GM13977 (cell line): ENCODE measurements at regions not wholly inside any gene's neighbourhood (a gene's known extent, or its start where the extent isn't known, plus 50 kb on each side); places are given as distances from the start of the nearest gene placed in this dataset.

Source experiments
- DNase-seq: peaks from one replicate; pipeline ENCODE4 v3.0.0; 2012; ENCODE audit warnings: low spot score
- CTCF ChIP-seq: IDR thresholded peaks from 2 replicates; pipeline ENCODE4 v1.5.1; 2012; ENCODE audit warnings: mild to moderate bottlenecking, control low read depth; ENCODE audit not compliant: insufficient read depth; ENCODE audit errors: extremely low read depth, missing control alignments
- in situ Hi-C: fragments of 300-500 bp; cut with MboI; formaldehyde crosslinking; loops from one replicate; pipeline ENCODE4 v1.12.0; 2022; ENCODE audit warnings: low sequenced_read_pairs, low pct_unique_long_range_greater_than_20kb, mixed read lengths, inconsistent platforms; ENCODE audit not compliant: unreplicated experiment

DNA sequence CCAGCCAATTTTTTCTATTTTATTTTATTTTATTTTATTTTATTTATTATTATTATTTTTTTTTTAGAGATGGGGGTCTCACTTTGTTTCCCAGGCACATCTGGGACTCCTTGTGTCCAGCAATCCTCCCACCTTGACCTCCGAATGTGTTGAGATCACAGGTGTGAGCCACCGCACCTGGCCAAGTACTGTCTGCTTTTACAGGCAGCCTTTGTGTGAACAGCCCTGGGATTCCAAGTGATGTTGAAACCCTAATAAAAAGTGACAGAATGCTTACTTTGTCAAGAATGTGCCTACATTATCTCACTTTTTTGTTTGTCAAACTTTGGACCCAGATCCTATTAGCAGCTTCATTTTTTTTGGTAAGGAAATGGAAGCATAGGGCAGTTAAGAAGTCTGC lies 220.1 kb upstream of the EDNRB start:
- in situ Hi-C loops = no loop called here
- no peak for DNase-seq
- TF ChIP-seq CTCF = no peak

DNA sequence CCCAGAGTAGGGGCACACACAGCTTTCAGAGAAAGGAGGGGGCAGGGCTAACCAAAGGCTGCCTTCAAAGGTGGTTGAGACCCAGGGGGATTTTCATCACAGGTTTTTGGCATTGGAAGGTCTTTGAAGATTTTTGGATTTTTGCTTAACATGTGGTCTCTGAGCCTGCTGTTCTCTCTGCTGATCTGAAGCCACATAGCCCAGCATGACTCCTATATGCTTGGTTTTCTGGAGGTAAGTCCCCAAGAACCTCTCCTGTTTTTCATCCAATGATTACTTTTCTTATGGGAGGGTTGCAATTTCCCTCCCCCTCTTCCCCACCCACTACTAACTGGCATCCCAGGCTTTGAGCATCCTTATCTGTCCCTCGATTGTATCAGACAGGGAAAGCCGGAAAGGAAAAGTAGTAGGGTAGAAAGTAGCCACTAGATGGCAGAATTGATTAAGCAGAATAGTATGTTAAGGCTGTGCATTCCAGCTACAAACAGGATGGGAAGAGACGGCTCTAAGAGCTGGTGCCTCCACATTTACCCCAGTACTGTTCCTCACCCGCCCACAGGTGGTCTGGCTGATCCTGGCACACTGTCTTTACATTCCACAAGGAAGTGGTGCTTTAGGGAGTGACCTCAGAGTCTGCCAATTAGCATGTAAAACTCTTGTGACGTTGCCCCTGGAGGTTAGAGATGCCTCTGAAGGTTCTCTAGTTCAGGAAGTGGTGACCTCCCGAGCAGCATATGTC lies 218.9 kb upstream of the EDNRB start:
- in situ Hi-C loops = no loop called here
- DNase-seq = peak; percentile 28
- TF ChIP-seq CTCF = peak; percentile 70

GRCh38 chr13:78136966-78137365 lies 218.3 kb upstream of the EDNRB start:
- in situ Hi-C loops = no loop called here
- DNase-seq = no peak
- no peak for TF ChIP-seq CTCF

DNA sequence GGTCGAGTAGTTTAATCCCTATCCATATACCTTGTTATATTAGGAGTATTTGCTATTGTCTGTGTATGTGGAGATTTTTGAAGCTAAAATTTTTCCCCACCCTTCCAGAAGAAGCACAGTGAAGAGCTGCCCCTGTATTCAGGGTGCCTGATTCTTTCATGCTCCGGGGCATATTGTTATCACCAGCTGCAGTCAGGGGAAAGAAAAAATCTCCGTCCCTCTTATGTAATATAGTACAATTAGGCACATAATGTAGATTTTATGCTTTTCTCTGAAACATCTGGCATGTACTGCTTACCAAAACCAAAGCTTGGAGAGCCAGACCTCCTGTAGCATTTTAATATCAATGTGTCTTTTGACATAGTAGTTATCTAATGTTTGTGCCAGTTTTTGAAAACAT lies 214.9 kb upstream of the EDNRB start:
- TF ChIP-seq CTCF = no peak
- in situ Hi-C loops = no loop called here
- DNase-seq = no peak

DNA sequence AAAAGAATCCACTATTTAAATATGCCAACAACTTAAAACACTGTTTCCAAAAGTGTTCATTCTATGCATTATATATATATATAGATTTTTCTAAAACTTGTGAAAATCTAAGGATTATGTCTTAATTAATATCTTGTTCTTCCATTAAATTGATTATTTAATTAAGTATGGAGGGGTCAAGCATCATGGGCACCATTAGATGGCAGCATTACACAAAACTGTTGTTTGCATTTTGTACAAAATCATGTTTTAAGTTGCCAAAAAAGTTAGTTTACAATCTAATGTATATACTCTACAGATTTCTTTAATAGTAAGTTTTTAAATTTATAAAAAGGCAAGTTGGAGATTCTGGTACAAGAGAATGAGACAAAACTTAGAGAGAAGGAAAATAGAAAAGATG lies 213.2 kb upstream of the EDNRB start:
- DNase-seq = no peak
- in situ Hi-C loops = no loop called here
- peak; percentile 31 for TF ChIP-seq CTCF

- no peak for DNase-seq
- no peak for TF ChIP-seq CTCF
- in situ Hi-C loops = no loop called here
Measured at GRCh38 chr13:78131346-78131745, 212.7 kb upstream of the EDNRB start.
